Stimulated activated naive CD4-positive, alpha-beta T cell (primary cell): ENCODE measurements at regions not wholly inside any gene's neighbourhood (a gene's known extent, or its start where the extent isn't known, plus 50 kb on each side); places are given as distances from the start of the nearest gene placed in this dataset.

ENCODE experiments used
- DNase-seq, 6 experiments: peaks; one replicate each; lab custom pipeline; 2025; lab: John Stamatoyannopoulos, UW

- no peak for DNase-seq
Measured at GRCh38 chr6:141316236-141316635, 816.5 kb upstream of the GJE1 start.

- no peak for DNase-seq
Measured at GRCh38 chr6:141313986-141314385, 818.7 kb upstream of the GJE1 start.

GRCh38 chr6:141309295-141309694 lies 823.4 kb upstream of the GJE1 start:
- no peak for DNase-seq

- DNase-seq = no peak
Measured at GRCh38 chr6:141307309-141307998, 825.3 kb upstream of the GJE1 start.

- no peak for DNase-seq
Measured at GRCh38 chr6:141303907-141304306, 828.8 kb upstream of the GJE1 start.

- DNase-seq = no peak
Measured at GRCh38 chr6:141301779-141302178, 830.9 kb upstream of the GJE1 start.

GRCh38 chr6:141290941-141291721 lies 841.6 kb upstream of the GJE1 start:
- no peak for DNase-seq

- no peak for DNase-seq
Measured at GRCh38 chr6:141288947-141289346, 843.8 kb upstream of the GJE1 start.

- DNase-seq = no peak
Measured at GRCh38 chr6:141282263-141282662, 850.5 kb upstream of the GJE1 start.

GRCh38 chr6:141269684-141270083 lies 863.0 kb upstream of the GJE1 start:
- DNase-seq = no peak

- no peak for DNase-seq
Measured at GRCh38 chr6:141267420-141267819, 865.3 kb upstream of the GJE1 start.

- DNase-seq = no peak
Measured at GRCh38 chr6:141265756-141266623, 866.7 kb upstream of the GJE1 start.

GRCh38 chr6:141264101-141264500 lies 868.6 kb upstream of the GJE1 start:
- DNase-seq = no peak

- DNase-seq = no peak
Measured at GRCh38 chr6:141261672-141262060, 871.1 kb upstream of the GJE1 start.

- no peak for DNase-seq
Measured at GRCh38 chr6:141261016-141261671, 871.6 kb upstream of the GJE1 start.

GRCh38 chr6:141260627-141261015 lies 872.1 kb upstream of the GJE1 start:
- DNase-seq = no peak

- DNase-seq = no peak
Measured at GRCh38 chr6:141259807-141260206, 872.9 kb upstream of the GJE1 start.

GRCh38 chr6:141259091-141259490 lies 873.6 kb upstream of the GJE1 start:
- DNase-seq = no peak

- DNase-seq = no peak
Measured at GRCh38 chr6:141258516-141258915, 874.2 kb upstream of the GJE1 start.

- no peak for DNase-seq
Measured at GRCh38 chr6:141254336-141254735, 878.4 kb upstream of the GJE1 start.

- DNase-seq = no peak
Measured at GRCh38 chr6:141252828-141253608, 879.7 kb upstream of the GJE1 start.
